ENCODE measurements at regions not wholly inside any gene's neighbourhood (a gene's known extent, or its start where the extent isn't known, plus 50 kb on each side); places are given as distances from the start of the nearest gene placed in this dataset.

- ChIA-PET RAD21 (ENCODE audit: unreplicated experiment) (no interaction called here), POLR2A (no interaction called here), SMC1A (ENCODE audit: uncharacterized antibody, unreplicated experiment) (no interaction called here), CTCF (no interaction called here)
- ATAC-seq (no peak), FAIRE-seq (no peak), DNase-seq (ENCODE audit: low read depth, low spot score) (no peak)
- Histone ChIP-seq H3K79me2 (ENCODE audit: control insufficient read depth, insufficient read depth, low read length) (no peaks in the 10 kb centered on the region), H3K36me3 (ENCODE audit: control insufficient read depth in 2 of 2, insufficient read depth in 2 of 2, low read length in 1 of 2) (no peaks in the 10 kb centered on the region), H3K4me3 (no peak overlapping the region), H3K9me3 (replicated peaks; ENCODE audit: control insufficient read depth, insufficient read depth, low read length) (no peaks in the 10 kb centered on the region; the same call in 2 of the 3 replicates), H3K4me2 (ENCODE audit: control insufficient read depth, insufficient read depth) (no peak overlapping the region), H2AFZ (ENCODE audit: control insufficient read depth, low read depth, low read length) (no peak overlapping the region), H3K9ac (ENCODE audit: control insufficient read depth, insufficient read depth, low read length) (no peak overlapping the region), H3K27me3 (replicated peaks in 1 of 2; ENCODE audit: control insufficient read depth in 2 of 2, insufficient read depth in 2 of 2, low read length in 1 of 2) (no peaks in the 10 kb centered on the region), H3K27ac (ENCODE audit: control insufficient read depth, insufficient read depth) (no peak overlapping the region), H4K20me1 (ENCODE audit: control insufficient read depth, insufficient read depth) (no peaks in the 10 kb centered on the region), H3K4me1 (ENCODE audit: control insufficient read depth, insufficient read depth, low read length) (no peaks in the 10 kb centered on the region)
- in situ Hi-C loops (cut with MboI): no loop called here
- BruUV-seq (replicated peaks): no TSS peak
- intact Hi-C loops (cut with micrococcal nuclease; ENCODE audit: unreplicated experiment): no loop called here
- 31% methylated on average over 11 of the region's 11 CpGs for WGBS (ENCODE audit: insufficient coverage, insufficient replicate concordance, low lambda C conversion rate, missing lambda C conversion rate)
- TF ChIP-seq GABPA (IDR thresholded peaks at IDR 0.05; ENCODE audit: low read depth) (no peak), SREBF2 (IDR thresholded peaks at IDR 0.05; ENCODE audit: low read length) (no peak), SMAD5 (IDR thresholded peaks at IDR 0.05; ENCODE audit: low read depth) (no peak), PRDM15 (CRISPR knock-in tag; IDR thresholded peaks at IDR 0.05) (no peak), NFYB (IDR thresholded peaks at IDR 0.05; ENCODE audit: insufficient read depth, low read depth, low read length) (no peak), REST (IDR thresholded peaks at IDR 0.05; ENCODE audit: low read depth, low read length) (no peak), JUND (IDR thresholded peaks at IDR 0.05; ENCODE audit: low read depth, low read length) (no peak), RELB (IDR thresholded peaks at IDR 0.05; ENCODE audit: low read depth) (no peak), CHD2 (IDR thresholded peaks at IDR 0.05; ENCODE audit: borderline replicate concordance, low read depth, low read length) (no peak)
Observed at GRCh38 chr21:8990326-8991087, 1530.9 kb upstream of the TPTE start.
